Cardiac muscle cell (in vitro differentiated cells and primary cell): ENCODE measurements at regions not wholly inside any gene's neighbourhood (a gene's known extent, or its start where the extent isn't known, plus 50 kb on each side); places are given as distances from the start of the nearest gene placed in this dataset.

ENCODE experiments used
- DNase-seq, 2 donors: peaks; one replicate each; pipeline versions ENCODE4 v3.0.0 to v3.0.0-alpha.2; 2010 to 2017; ENCODE audit warnings: low read depth in 1 of 2, low spot score in 1 of 2
- H3K27ac ChIP-seq: fragments of 200-600 bp; sonication (generic); 2 replicates; pipeline ENCODE4 v1.5.1; 2016
- H3K27me3 ChIP-seq: fragments of 200-600 bp; sonication (generic); 2 replicates; pipeline ENCODE4 v1.6.0; 2016; ENCODE audit warnings: control low read depth
- H3K36me3 ChIP-seq: fragments of 200-600 bp; sonication (generic); 2 replicates; pipeline ENCODE4 v1.5.1; 2016; ENCODE audit warnings: control low read depth
- H3K4me1 ChIP-seq: fragments of 200-600 bp; sonication (generic); 2 replicates; pipeline ENCODE4 v1.8.1; 2017; ENCODE audit warnings: low read depth, mild to moderate bottlenecking, mixed run types
- H3K4me3 ChIP-seq: fragments of 200-600 bp; sonication (generic); 2 replicates; pipeline ENCODE4 v1.5.1; 2016; ENCODE audit warnings: mild to moderate bottlenecking
- H3K9me3 ChIP-seq: fragments of 200-600 bp; sonication (generic); 2 replicates; pipeline ENCODE4 v1.5.1; 2017; ENCODE audit warnings: low read depth, mild to moderate bottlenecking, control low read depth
- TF ChIP-seq, protein P1 (sequence below): IDR thresholded peaks from 2 replicates; pipeline ENCODE4 v1.5.1; 2012; ENCODE audit warnings: low read depth, mild to moderate bottlenecking, low read length

DNA sequence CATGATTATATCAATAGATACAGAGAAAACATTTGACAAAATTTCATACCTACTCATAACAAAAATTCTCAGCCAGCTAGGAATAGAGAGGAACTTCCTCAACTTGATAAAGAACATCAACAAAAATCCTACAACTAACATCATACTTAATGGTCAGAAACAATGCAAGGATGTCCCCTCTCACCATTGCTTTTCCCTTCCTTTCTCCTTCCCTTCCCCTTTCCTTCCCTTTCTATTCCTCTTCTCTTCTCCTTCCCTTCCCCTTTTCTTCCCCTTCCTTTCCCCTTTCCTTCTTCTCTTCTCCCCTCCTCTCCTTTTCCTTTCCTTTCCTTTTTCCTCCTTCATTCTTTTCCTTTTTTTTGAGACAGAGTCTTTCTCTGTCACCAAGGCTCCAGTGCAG lies 418.3 kb upstream of the B3GAT1 start:
- no peak for DNase-seq
- H3K9me3 ChIP-seq, result no peaks in the 10 kb centered on the region
- H3K36me3 ChIP-seq, result no peaks in the 10 kb centered on the region
- H3K4me3 ChIP-seq, result no peak overlapping the region
- H3K4me1 ChIP-seq, result no peaks in the 10 kb centered on the region
- TF ChIP-seq, protein P1, sequence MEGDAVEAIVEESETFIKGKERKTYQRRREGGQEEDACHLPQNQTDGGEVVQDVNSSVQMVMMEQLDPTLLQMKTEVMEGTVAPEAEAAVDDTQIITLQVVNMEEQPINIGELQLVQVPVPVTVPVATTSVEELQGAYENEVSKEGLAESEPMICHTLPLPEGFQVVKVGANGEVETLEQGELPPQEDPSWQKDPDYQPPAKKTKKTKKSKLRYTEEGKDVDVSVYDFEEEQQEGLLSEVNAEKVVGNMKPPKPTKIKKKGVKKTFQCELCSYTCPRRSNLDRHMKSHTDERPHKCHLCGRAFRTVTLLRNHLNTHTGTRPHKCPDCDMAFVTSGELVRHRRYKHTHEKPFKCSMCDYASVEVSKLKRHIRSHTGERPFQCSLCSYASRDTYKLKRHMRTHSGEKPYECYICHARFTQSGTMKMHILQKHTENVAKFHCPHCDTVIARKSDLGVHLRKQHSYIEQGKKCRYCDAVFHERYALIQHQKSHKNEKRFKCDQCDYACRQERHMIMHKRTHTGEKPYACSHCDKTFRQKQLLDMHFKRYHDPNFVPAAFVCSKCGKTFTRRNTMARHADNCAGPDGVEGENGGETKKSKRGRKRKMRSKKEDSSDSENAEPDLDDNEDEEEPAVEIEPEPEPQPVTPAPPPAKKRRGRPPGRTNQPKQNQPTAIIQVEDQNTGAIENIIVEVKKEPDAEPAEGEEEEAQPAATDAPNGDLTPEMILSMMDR, result no peak
- H3K27ac ChIP-seq, result no peak overlapping the region
- no peaks in the 10 kb centered on the region for H3K27me3 ChIP-seq

DNA sequence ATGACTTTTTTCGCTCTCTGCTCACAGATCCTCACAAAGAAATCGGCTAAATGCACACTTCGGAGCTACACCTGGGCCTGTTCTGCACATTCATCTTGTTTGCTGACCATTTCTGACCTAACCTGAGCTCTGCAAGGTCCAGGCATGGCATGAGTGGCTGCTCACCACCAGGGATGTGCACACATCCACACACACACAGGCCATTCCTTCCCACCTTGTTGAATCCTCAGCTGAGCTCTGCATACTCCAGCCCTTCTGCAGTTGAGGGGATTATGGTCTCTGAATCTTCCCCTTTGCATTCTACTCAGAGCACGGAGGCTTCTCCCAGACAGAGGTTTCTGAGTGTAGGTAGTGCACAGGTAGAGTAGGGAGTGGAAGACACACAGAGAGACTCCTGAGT lies 411.9 kb upstream of the B3GAT1 start:
- Histone ChIP-seq H3K27ac (no peak overlapping the region), H3K9me3 (no peaks in the 10 kb centered on the region), H3K36me3 (no peaks in the 10 kb centered on the region), H3K27me3 (no peaks in the 10 kb centered on the region), H3K4me1 (no peaks in the 10 kb centered on the region), H3K4me3 (no peak overlapping the region)
- TF ChIP-seq, protein P1, result no peak
- no peak for DNase-seq

DNA sequence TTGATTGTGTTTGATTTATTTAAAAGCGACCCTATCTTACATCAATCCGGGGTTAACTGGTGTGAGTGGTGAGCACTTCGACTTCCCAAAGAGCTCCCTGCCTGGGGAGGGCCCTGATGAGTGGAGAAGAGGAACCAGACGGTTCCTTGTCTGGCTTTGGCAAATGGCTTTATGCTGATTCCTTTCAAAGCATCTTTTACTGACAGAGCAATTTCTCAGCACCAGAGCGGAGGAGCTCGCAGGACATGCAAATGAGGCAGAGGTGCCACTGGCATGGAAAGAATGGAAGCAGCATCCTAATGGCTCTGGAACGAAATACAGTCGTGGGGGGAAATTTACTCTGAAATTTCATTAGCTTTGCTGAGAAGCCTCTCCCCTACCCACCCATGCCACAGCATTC lies 410.9 kb upstream of the B3GAT1 start:
- TF ChIP-seq, protein P1, result no peak
- H3K36me3 ChIP-seq, result no peaks in the 10 kb centered on the region
- H3K4me3 ChIP-seq, result no peak overlapping the region
- H3K9me3 ChIP-seq, result no peaks in the 10 kb centered on the region
- H3K27ac ChIP-seq, result no peak overlapping the region
- no peaks in the 10 kb centered on the region for H3K4me1 ChIP-seq
- no peak for DNase-seq
- H3K27me3 ChIP-seq, result no peaks in the 10 kb centered on the region

DNA sequence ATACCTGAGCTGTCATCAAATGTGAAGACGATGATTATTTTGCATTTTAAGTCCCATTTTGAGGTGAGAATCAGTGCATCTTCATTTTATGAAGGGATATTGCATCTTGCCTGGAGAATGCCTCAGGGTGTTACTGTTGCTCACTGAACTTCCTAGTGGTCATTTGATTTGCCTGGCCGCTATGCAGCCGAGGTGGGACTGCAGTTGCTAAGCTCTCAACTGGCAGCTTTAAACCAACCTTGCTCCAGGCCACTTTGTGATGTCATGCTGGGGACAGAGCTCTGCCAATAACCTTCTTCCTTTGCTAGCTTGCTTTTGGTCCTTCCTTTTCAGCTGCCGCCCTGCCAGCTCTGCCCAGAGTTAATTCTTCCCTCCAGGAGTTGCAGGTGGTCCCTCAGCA lies 409.4 kb upstream of the B3GAT1 start:
- H3K27me3 ChIP-seq, result no peaks in the 10 kb centered on the region
- H3K9me3 ChIP-seq, result no peaks in the 10 kb centered on the region
- DNase-seq, result no peak
- no peaks in the 10 kb centered on the region for H3K36me3 ChIP-seq
- no peak overlapping the region for H3K4me3 ChIP-seq
- no peaks in the 10 kb centered on the region for H3K4me1 ChIP-seq
- TF ChIP-seq, protein P1, result no peak
- H3K27ac ChIP-seq, result no peak overlapping the region

DNA sequence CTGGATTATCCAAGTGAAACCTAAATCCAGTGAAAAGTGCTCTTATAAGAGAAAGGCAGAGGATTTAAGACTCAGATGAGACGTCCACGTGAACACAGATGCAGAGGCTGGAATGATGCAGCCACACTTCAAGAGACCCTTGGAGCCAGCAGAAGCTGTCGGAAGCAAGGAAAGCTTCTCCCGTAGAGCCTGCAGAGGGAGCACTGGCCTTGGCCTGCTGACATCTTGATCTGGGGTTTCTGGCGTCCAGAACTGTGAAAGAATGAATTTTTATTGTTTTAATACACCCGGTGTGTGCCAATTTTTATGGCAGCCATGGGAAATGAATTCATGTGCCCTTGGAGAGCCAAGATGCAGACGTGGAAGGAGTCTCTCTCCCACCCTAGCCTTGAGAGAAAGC lies 407.0 kb upstream of the B3GAT1 start:
- H3K4me3 ChIP-seq, result no peak overlapping the region
- H3K4me1 ChIP-seq, result no peaks in the 10 kb centered on the region
- H3K9me3 ChIP-seq, result no peaks in the 10 kb centered on the region
- peak in 1 of 2 donors; percentile 49 for DNase-seq
- H3K36me3 ChIP-seq, result no peaks in the 10 kb centered on the region
- no peak overlapping the region for H3K27ac ChIP-seq
- TF ChIP-seq, protein P1, result no peak
- H3K27me3 ChIP-seq, result no peaks in the 10 kb centered on the region

DNA sequence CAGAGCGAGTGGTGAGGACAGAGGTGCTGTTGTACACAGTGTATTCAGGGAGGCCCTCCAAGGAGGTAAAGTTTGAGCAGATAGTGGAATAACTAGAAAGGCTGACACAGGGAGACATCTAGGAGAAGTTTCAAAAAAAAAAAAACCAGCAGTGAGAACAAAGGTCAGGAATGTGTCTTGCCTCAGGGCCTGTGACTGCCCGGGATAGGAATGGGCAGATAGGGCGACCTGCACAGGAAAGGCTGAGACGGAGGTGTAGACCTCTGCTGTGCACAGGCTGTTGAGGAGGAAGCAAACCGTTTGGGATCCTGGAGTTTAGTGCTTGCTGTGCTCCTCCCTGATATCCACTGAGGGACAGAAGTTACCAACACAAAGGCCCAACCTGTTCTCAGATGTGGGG lies 406.5 kb upstream of the B3GAT1 start:
- no peak overlapping the region for H3K4me3 ChIP-seq
- no peak for DNase-seq
- TF ChIP-seq, protein P1, result no peak
- no peaks in the 10 kb centered on the region for H3K9me3 ChIP-seq
- no peaks in the 10 kb centered on the region for H3K27me3 ChIP-seq
- no peaks in the 10 kb centered on the region for H3K4me1 ChIP-seq
- no peak overlapping the region for H3K27ac ChIP-seq
- H3K36me3 ChIP-seq, result no peaks in the 10 kb centered on the region
